Adrenal gland (tissue), 9 donors: ENCODE measurements at regions not wholly inside any gene's neighbourhood (a gene's known extent, or its start where the extent isn't known, plus 50 kb on each side); places are given as distances from the start of the nearest gene placed in this dataset.

ENCODE experiments used
- DNase-seq, 7 donors: peaks; one replicate each; pipeline ENCODE4 v3.0.0-alpha.2; 2019 to 2020
- H3K27ac ChIP-seq, 5 donors: fragments of 200-600 bp; sonication (generic) in 4 of 5; 1 replicate in 3 of 5; 2 replicates in 2 of 5; pipeline versions ENCODE4 v1.5.1 to v1.8.0; 2016 to 2020; ENCODE audit warnings: mild to moderate bottlenecking in 1 of 5
- H3K27me3 ChIP-seq: fragments of 200-600 bp; 2 replicates; pipeline ENCODE4 v1.8.0; 2021
- H3K36me3 ChIP-seq, 2 donors: fragments of 200-600 bp; replicated peaks in 1 of 2; 1 replicate in 1 of 2; 2 replicates in 1 of 2; pipeline versions ENCODE4 v1.5.1 to v1.8.0; 2018 to 2022
- H3K4me1 ChIP-seq, 2 donors: fragments of 200-600 bp; replicated peaks in 1 of 2; 1 replicate in 1 of 2; 2 replicates in 1 of 2; pipeline versions ENCODE4 v1.5.1 to v1.8.0; 2018 to 2021
- H3K4me3 ChIP-seq, 4 donors: fragments of 200-600 bp; sonication (generic) in 3 of 4; one replicate each; pipeline ENCODE4 v1.5.1; 2016 to 2018
- H3K9me3 ChIP-seq, 3 donors: fragments of 200-600 bp; sonication (generic) in 1 of 3; replicated peaks in 1 of 3; 1 replicate in 2 of 3; 2 replicates in 1 of 3; pipeline versions ENCODE4 v1.5.1 to v1.8.0; 2016 to 2021
- CTCF ChIP-seq, 6 experiments: fragments of 450-650 bp in 4 of 6; fragments of 200-600 bp in 2 of 6; sonication (generic) in 1 of 6; IDR thresholded peaks; 1 replicate in 5 of 6; 2 replicates in 1 of 6; pipeline versions ENCODE4 v1.5.1 to v1.8.0; 2016 to 2021; ENCODE audit warnings: antibody characterized with exemption in 6 of 6, mild to moderate bottlenecking in 2 of 6, moderate library complexity in 1 of 6
- POLR2A ChIP-seq, 2 donors: fragments of 450-650 bp; IDR thresholded peaks; one replicate each; pipeline ENCODE4 v1.6.1; 2017; ENCODE audit warnings: antibody characterized with exemption in 2 of 2, mild to moderate bottlenecking in 2 of 2, moderate library complexity in 1 of 2
- WGBS, 4 donors: extraction: QIAGEN DNeasy Blood & Tissue Kit in 2 of 4; methylation state at CpG; one replicate each; pipeline versions ENCODE4 v1.1.5 to v1.1.7; 2013 to 2017; 5-methylcytosine and 5-hydroxymethylcytosine counted together
- intact Hi-C, 2 donors: fragments of 100-400 bp; cut with DNase I; formaldehyde crosslinking; loops; one replicate each; pipeline versions ENCODE4 v1.14.1 to v1.15.0; 2022 to 2023
- donor health status: healthy with polysubstance abuse.
- donor health status: Bipolar disorder and iron deficiency.
- donor health status: DM: yes; HTN: yes; CAD: no.
- donor health status: DM: no; HTN: no; CAD: no.
- donor health status: DM: no; HTN: no; CAD: no.

- Histone ChIP-seq H3K4me1 (no peaks in the 10 kb centered on the region), H3K36me3 (no peaks in the 10 kb centered on the region), H3K4me3 (no peak overlapping the region), H3K27ac (no peak overlapping the region), H3K27me3 (no peaks in the 10 kb centered on the region), H3K9me3 (no peaks in the 10 kb centered on the region)
- WGBS, 4 donors = 74 to 77% (median 74%) methylated on average over 7 to 9 of the region's 9 CpGs; no CpG with 5 or more reads in 1 of the 4 donors
- no peak for DNase-seq
- intact Hi-C loops = no loop called here
- no peak for TF ChIP-seq CTCF (IDR thresholded peaks at IDR 0.05)
- no peak for TF ChIP-seq POLR2A (IDR thresholded peaks at IDR 0.05)
These were observed 65.8 kb downstream of the RMI2 start for GRCh38 chr16:11411059-11411550.

- WGBS, 4 donors = 78 to 90% (median 81%) methylated on average over 4 to 10 of the region's 10 CpGs
- no peak for DNase-seq
- Histone ChIP-seq H3K27ac (no peak overlapping the region), H3K4me1 (no peaks in the 10 kb centered on the region), H3K36me3 (no peaks in the 10 kb centered on the region), H3K9me3 (no peaks in the 10 kb centered on the region), H3K4me3 (no peak overlapping the region), H3K27me3 (no peaks in the 10 kb centered on the region)
- TF ChIP-seq POLR2A (IDR thresholded peaks at IDR 0.05) (no peak), CTCF (IDR thresholded peaks at IDR 0.05) (no peak)
- intact Hi-C loops = no loop called here
These were observed 67.1 kb downstream of the RMI2 start for GRCh38 chr16:11412175-11412904.

GRCh38 chr16:11412965-11413887 lies 68.0 kb downstream of the RMI2 start:
- Histone ChIP-seq H3K27ac (no peak overlapping the region), H3K4me1 (no peaks in the 10 kb centered on the region), H3K9me3 (no peaks in the 10 kb centered on the region), H3K4me3 (no peak overlapping the region), H3K27me3 (no peaks in the 10 kb centered on the region), H3K36me3 (no peaks in the 10 kb centered on the region)
- WGBS, 4 donors = 77 to 85% (median 83%) methylated on average over 7 to 15 of the region's 15 CpGs
- TF ChIP-seq CTCF (IDR thresholded peaks at IDR 0.05) = no peak
- DNase-seq = no peak
- intact Hi-C loops = no loop called here

- H3K4me3 ChIP-seq = no peak overlapping the region
- WGBS, 4 donors = 75 to 92% (median 90%) methylated on average over 7 to 11 of the region's 11 CpGs
- TF ChIP-seq POLR2A (IDR thresholded peaks at IDR 0.05) = no peak
- TF ChIP-seq CTCF (IDR thresholded peaks at IDR 0.05) = no peak
- no peaks in the 10 kb centered on the region for H3K27me3 ChIP-seq
- H3K4me1 ChIP-seq = no peaks in the 10 kb centered on the region
- no peaks in the 10 kb centered on the region for H3K9me3 ChIP-seq
- DNase-seq = no peak
- H3K36me3 ChIP-seq = no peaks in the 10 kb centered on the region
- no peak overlapping the region for H3K27ac ChIP-seq
- intact Hi-C loops = no loop called here
These were observed 68.8 kb downstream of the RMI2 start for GRCh38 chr16:11413907-11414595.
